ENCODE measurements at regions not wholly inside any gene's neighbourhood (a gene's known extent, or its start where the extent isn't known, plus 50 kb on each side); places are given as distances from the start of the nearest gene placed in this dataset.

DNA sequence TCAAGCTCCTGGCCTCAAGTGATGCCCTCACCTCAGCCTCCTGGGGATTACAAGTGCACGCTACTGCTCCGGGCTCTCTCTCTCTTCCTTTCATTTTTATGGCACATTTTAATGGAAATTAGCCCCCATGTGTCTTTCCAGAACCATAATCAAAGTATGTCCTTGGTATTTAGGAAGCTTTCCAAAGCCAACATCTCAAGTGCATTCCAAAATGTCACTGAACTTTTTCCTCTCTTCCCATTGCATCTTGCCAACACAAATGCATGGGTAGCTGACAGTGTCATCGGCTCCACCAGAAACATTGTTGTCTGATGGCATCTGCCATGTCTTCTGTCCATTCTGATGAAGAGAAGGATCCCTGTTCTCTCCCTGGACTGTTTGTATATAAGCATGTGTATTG is 90.5 kb upstream of the ANXA1 start:
- H3K9me3 ChIP-seq (ENCODE audit: control insufficient read depth, insufficient read depth, low read depth, low read length), result no peaks in the 10 kb centered on the region
- intact Hi-C loops (cut with micrococcal nuclease; ENCODE audit: unreplicated experiment), result no loop called here
- BruUV-seq (replicated peaks), result no TSS peak
- no peak overlapping the region for H3K4me3 ChIP-seq (ENCODE audit: low read depth in 2 of 2, low read length in 2 of 2)
- ATAC-seq (no peak), DNase-seq (ENCODE audit: low read depth, low spot score) (no peak)
- H3K36me3 ChIP-seq (ENCODE audit: control insufficient read depth, insufficient read depth, low read length), result no peaks in the 10 kb centered on the region
- CTCF ChIA-PET, result no interaction called here
- H3K27ac ChIP-seq (ENCODE audit: low read length), result no peak overlapping the region
- no peaks in the 10 kb centered on the region for H3K4me1 ChIP-seq (ENCODE audit: control insufficient read depth, insufficient read depth, low read length)
- in situ Hi-C loops (cut with HindIII; ENCODE audit: low pct_unique_long_range_greater_than_20kb, low sequenced_read_pairs), result no loop called here
- TF ChIP-seq REST (IDR thresholded peaks at IDR 0.05; ENCODE audit: insufficient read depth in 1 of 2, low read depth in 2 of 2, low read length in 1 of 2) (no peak), POLR2AphosphoS5 (IDR thresholded peaks at IDR 0.05; ENCODE audit: low read depth, low read length) (no peak), CTCF (IDR thresholded peaks at IDR 0.05) (no peak), TCF7L2 (IDR thresholded peaks at IDR 0.05; ENCODE audit: low read depth, low read length) (no peak), SIN3A (IDR thresholded peaks at IDR 0.05; ENCODE audit: borderline replicate concordance, insufficient read depth, low read depth, low read length) (no peak)
- POLR2A ChIA-PET, result no interaction called here
- no peaks in the 10 kb centered on the region for H3K27me3 ChIP-seq (ENCODE audit: control insufficient read depth, insufficient read depth, low read length)

DNA sequence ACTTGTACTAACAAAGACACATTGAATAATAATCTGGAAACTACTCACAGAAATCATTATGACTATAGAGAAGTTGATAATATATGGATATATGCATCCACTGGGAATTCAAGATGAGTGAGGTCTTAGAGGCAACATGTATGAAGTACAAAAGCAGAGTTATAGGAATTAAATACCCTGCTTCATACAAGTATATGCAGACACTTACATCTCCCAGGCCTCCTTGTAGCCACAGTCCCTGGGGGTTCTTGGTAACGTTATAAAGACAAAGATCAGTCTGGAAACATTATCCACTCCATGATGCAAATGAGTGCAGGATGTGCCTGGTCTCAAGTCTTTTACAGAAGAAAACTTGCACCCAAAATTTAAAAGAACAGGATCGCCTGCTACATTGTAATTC is 92.4 kb upstream of the ANXA1 start:
- CTCF ChIA-PET, result no interaction called here
- no peaks in the 10 kb centered on the region for H3K4me1 ChIP-seq (ENCODE audit: control insufficient read depth, insufficient read depth, low read length)
- no peaks in the 10 kb centered on the region for H3K36me3 ChIP-seq (ENCODE audit: control insufficient read depth, insufficient read depth, low read length)
- H3K9me3 ChIP-seq (ENCODE audit: control insufficient read depth, insufficient read depth, low read depth, low read length), result no peaks in the 10 kb centered on the region
- intact Hi-C loops (cut with micrococcal nuclease; ENCODE audit: unreplicated experiment), result no loop called here
- H3K27me3 ChIP-seq (ENCODE audit: control insufficient read depth, insufficient read depth, low read length), result no peaks in the 10 kb centered on the region
- no peak overlapping the region for H3K4me3 ChIP-seq (ENCODE audit: low read depth in 2 of 2, low read length in 2 of 2)
- TF ChIP-seq REST (IDR thresholded peaks at IDR 0.05; ENCODE audit: insufficient read depth in 1 of 2, low read depth in 2 of 2, low read length in 1 of 2), result no peak
- no peak for TF ChIP-seq CTCF (IDR thresholded peaks at IDR 0.05)
- no peak for TF ChIP-seq POLR2AphosphoS5 (IDR thresholded peaks at IDR 0.05; ENCODE audit: low read depth, low read length)
- POLR2A ChIA-PET, result no interaction called here
- DNase-seq (ENCODE audit: low read depth, low spot score), result no peak
- no peak overlapping the region for H3K27ac ChIP-seq (ENCODE audit: low read length)
- in situ Hi-C loops (cut with HindIII; ENCODE audit: low pct_unique_long_range_greater_than_20kb, low sequenced_read_pairs), result no loop called here
- ATAC-seq, result no peak
- BruUV-seq (replicated peaks), result no TSS peak

All from Panc1 (cell line).